ENCODE measurements at regions not wholly inside any gene's neighbourhood (a gene's known extent, or its start where the extent isn't known, plus 50 kb on each side); places are given as distances from the start of the nearest gene placed in this dataset.
A peak's percentile ranks its signal among the peaks of the same experiment; 100 is the strongest.

DNA sequence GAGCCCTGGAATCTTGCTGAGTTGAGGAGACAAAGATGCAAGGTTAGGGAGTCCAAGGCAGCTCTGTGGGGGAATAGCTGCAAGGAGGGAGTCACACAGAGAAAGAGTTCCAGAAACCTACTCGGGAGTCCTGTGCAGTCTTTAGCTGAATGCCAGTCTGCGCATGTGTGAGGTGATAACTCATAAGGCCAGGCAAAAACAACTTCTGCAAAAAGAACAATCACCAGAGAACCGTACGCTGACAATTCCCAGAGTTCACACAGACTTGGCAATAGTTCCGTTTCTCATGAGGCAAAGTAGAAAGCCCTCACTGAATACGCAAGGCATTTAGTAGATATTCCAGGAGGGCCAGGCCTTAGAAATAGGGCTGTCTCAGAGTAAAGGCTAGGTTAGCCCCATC is 135.2 kb upstream of the TAB2 start:
- no peak for DNase-seq (ENCODE audit: low read depth)

DNA sequence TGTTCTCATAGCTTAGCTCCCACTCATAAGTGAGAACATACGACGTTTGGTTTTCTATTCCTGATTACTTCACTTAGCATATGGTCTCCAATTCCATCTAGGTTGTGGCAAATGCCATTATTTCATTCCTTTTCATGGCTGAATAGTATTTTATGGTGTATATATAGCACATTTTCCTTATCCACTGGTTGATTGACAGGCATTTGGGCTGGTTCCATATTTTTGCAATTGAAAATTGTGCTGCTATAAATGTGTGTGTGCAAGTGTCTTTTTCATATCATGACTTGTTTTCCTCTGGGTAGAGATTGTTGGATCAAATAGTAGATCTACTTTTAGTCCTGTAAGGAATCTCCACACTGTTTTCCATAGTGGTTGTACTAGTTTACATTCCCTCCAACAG is 133.0 kb upstream of the TAB2 start:
- DNase-seq (ENCODE audit: low read depth) = no peak

DNA sequence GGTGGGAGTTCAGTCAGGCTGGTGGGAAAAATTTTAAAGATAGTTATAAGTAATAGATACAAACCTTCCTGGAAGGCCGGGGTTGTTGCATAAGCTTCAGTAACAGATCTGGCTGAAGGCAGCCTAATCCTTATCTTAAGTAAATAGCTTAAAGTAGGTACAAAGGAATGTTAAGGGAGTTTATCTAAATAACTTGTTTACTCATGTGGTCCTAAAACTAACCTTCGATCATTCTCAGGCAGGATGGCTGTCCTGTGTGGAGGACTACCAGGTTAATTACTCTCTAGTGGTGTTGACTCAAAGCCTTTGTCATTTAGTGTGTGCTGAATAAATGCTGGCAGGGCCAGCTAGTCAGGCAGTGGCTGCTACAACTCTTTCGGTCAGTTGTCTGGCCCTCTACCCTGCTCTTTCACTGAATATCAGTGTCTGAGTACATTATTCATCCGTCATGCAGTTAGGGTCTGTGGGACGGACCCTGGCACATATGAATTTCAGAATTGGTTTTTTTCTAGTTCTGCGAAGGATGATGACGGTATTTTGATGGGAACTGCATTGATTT is 131.6 kb upstream of the TAB2 start:
- DNase-seq (ENCODE audit: low read depth) = no peak

DNA sequence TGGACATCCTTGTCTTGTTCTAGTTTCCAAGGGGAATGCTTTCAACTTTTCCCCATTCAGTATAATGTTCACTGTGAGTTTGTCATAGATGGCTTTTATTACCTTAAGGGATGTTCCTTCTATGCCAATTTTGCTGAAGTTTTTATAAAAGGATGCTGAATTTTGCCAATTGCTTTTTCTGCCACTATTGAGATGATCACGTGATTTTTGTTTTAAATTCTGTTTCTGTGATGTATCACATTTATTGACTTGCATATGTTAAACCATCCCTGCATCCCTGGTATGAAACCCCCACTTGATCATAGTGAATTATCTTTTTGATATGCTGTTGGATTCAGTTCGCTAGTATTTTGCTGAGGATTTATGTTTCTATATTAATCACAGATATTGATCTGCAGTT is 130.6 kb upstream of the TAB2 start:
- no peak for DNase-seq (ENCODE audit: low read depth)

DNA sequence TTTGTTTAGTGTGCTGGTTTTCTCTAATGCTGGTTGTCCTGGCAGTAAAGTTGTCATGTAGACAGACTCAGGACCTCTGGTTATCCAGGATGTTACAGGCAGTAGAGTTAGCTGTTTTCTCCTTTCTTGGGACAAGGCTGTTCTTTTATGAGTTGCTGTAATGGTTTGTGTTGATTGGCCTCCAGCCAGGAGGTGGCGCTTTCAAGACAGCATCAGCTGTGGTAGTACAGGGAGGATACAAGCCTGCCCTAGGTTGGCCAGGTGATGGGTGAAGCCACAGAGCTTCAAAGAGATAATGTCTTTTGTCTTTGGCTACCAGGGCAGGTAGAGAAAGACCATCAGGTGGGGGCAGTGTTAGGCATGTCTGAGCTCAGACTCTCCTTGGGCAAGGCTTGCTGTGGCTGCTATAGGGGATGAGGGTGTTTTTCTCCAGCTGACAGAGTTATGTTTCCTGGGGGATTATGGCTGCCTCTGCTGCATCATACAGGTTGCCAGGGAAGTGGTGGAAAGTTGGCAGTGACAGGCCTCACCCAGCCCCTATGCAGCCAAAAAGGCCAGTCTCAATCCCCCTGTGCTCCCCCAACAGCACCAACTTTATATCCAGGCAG is 127.2 kb upstream of the TAB2 start:
- DNase-seq (ENCODE audit: low read depth) = peak; percentile 30

DNA sequence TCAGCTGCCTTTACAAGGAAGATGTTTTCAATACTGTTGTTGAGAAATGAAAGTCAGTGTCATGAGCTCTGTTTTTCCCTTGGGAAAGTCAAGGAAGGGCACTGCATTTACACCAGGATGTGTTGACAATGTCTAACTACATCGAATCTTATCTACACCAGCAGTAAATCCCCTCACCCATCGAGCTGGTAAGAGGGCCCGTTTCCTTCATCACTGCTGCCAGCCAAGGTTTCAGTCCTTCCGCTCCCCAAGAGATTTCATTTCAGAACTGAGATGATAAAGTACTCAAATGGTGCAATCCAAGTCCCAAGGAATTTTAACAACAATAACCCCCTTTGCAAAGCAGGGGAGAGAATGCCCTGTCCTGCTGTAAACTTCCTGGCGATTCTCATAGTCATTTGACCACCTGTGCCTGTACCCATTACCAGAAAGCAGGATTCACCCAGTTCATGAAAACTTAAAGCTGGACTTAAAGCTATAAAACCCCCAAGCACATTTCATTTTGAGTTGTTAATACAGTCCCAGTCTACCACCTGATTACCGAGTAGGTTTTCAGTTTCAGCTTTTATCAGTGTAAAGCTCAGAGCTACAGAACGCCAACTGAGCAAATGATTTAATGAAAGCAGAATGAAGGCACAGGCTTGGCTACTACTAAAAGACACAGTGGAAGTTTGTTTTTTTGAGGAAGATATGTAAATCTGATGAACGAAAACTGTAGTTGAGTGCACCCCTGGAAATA is 122.5 kb upstream of the TAB2 start:
- no peak for DNase-seq (ENCODE audit: low read depth)

DNA sequence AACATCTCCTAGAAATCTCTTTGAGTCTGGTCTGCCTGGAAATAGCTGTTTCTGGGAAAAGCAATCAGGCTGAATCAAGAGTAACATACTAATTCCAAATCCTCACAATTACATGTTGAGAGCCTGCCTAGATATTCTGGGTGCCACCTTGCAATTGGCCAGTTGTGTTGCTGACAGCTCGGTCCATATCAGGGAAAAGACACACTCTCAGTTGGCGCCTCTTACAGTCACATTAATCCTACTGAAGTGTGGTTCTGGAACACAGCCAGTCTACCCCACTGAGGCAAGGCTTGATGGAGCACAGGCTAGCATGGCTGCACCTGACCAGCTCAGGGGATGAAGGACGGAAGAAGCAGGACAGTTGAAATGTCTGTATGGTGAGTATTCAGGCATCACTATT is 121.4 kb upstream of the TAB2 start:
- DNase-seq (ENCODE audit: low read depth) = no peak

DNA sequence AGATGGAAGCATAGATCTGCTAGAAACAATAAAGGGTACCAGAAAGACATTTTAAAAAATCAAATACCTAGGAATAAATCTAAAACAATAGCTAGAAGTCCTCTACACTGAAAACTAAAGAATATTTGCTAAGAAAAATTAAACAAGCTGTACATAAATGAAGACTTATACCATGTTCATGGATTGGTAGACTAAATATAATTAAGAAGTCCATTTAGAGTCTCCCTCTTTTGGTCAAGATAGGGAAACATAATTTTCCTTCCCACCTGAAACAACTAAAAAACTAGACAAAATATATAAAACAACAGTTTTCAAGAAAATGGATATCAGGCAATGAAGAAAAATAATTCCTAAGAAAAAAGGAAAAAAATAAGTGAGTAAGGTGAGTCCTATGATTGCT is 120.0 kb upstream of the TAB2 start:
- no peak for DNase-seq (ENCODE audit: low read depth)

DNA sequence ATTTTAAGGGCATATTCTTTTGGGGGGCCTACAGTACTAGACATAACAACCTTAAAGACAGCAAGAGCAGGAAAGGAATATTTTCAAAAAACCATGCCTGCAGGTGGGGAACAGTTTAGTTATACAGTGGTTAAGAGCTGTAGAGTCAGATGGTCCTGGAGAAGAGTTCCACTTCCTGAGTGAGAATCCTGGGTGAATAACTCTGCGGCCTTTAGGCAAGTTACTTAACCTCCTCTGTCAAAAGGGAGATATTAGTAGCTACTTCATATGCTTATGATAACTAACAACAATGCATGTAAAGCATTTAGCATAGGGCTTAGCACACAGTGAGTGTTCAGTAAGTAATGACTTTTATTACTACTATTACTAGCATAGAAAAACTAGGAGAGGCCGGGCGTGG is 119.2 kb upstream of the TAB2 start:
- DNase-seq (ENCODE audit: low read depth) = no peak

DNA sequence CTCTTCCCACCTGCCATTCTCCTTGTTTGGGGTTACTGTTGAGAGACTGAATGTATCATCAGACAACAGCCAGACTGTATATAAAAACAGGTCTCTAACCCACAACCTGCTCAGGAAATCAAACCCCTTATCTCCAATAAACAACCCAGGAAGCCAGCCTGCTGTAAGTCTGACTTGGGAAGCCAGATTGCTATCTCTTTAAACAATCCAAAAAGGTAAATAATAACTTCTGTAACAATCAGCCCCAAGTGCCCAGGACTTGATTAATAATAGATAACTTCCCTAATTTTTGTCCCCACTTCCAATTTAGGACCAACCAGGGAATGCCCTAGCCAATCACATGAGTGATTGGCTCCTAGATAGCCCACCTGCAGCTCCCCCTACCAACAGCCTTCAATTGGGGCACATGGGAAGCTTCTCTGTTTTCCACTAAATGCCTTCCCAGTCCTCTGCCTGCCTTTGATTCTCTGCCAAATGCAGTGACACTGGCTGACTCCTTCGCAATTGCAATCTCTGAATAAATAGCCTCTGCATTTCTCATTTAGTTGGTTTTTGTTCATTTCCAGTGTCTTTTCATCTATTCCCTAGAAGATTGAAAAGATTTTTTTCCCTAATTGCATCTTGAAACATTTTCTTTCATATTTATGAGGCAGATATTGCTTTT is 117.1 kb upstream of the TAB2 start:
- DNase-seq (ENCODE audit: low read depth) = no peak

DNA sequence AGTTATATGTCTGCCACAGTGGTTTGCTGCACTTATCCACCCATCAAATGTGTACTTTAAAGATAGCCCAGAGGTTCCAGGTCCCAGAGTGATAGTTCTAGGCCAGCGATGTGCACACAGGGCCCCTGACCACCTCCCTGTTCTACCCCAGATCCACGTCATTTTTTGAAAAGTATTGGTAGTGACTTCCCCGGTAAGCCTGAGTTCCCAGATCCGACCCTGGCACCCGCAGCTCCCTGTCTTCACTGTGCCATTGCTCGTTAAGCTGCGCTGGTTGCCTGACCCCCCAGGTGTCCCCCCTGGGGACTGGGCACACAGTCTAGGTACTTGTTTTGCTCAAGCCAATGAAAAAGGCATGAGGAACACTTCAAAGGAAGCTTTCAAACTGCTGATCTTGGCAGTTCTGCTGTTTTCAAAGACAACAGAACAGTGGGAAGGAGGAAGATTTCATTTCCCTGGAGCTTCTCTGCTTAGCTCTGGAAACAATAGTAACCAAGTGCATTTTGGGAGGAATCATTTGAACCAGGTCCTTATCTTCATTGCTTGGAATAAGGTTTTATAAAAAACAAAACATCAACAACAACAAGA is 116.3 kb upstream of the TAB2 start:
- DNase-seq (ENCODE audit: low read depth) = no peak

DNA sequence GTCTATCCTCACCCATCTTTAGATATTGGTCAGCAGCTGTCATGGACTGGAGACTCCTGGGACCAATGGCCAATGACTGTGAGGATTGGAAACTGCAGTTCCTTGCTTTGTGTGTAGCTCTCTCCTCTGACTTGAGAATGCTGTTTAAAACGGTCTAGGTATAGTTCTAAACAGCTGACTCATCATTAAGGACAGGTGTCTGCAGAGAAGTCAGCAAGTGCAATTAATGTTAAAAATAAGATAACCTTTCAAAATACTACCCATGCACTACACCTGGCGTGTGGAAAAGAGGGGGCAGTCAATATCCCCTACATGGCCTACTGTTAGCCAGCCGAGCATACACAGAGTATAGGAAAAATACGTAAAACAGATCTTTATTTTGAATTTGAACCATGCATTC is 115.4 kb upstream of the TAB2 start:
- DNase-seq (ENCODE audit: low read depth) = no peak

DNA sequence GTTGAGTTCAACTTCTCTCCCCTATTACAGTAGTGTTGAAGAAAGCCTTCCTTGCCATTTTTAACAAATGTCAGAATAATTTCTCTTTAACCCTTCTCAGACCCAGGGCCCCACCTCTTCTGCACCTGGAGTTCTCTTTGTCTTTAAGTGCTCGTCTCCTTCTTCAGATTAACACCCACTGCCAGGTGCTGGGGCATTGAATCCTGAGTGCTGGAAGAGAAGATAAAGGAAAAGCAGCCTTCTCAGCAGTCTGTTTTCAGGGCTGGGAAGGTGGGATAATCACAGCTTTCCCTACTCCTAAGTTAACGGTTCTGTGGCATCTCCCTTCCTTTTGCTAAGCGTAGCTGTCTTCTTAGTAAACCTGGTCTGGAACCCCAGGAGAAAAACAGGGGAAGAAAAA is 114.6 kb upstream of the TAB2 start:
- no peak for DNase-seq (ENCODE audit: low read depth)

DNA sequence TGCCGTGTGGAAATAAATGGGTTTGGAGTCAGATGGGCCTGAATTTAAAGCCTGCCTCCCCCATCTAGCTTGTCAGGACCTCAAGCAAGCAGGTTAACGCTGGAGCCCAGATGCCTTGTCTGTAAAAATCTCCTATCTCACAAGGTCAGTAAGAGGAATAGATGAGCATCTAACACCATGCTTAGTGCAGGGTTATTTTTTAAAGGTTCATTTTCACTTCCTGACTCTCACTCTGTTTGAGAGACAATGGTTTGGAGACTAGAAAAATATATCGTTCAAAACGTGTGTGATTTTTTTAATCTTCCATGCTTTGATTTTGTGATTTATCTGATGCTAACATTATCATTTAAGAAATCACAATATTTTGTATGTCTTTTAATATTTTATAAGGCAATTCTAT is 114.0 kb upstream of the TAB2 start:
- DNase-seq (ENCODE audit: low read depth) = no peak

DNA sequence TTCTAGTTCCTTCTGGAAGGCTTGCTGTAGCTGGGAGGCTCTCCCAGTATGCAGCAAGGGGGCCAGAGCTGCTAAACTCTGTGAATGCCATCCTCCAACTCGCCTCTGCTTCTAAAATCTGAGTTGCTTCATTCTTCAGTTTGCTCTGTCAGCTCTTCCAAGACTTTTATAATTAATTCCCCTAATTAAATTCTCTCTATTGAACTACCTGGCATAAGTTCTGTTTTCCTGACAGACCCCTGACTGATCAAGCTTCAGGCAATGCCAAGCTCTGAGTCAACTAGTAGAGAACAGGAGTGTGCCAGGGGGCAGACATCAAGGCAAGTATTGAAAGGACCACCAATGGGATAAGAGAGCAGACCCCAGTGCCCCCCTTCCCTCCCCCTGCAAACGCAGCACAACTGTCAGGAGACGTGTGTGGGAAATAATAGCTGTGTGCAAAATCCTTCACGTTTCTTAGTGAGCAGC is 109.3 kb upstream of the TAB2 start:
- no peak for DNase-seq (ENCODE audit: low read depth)

DNA sequence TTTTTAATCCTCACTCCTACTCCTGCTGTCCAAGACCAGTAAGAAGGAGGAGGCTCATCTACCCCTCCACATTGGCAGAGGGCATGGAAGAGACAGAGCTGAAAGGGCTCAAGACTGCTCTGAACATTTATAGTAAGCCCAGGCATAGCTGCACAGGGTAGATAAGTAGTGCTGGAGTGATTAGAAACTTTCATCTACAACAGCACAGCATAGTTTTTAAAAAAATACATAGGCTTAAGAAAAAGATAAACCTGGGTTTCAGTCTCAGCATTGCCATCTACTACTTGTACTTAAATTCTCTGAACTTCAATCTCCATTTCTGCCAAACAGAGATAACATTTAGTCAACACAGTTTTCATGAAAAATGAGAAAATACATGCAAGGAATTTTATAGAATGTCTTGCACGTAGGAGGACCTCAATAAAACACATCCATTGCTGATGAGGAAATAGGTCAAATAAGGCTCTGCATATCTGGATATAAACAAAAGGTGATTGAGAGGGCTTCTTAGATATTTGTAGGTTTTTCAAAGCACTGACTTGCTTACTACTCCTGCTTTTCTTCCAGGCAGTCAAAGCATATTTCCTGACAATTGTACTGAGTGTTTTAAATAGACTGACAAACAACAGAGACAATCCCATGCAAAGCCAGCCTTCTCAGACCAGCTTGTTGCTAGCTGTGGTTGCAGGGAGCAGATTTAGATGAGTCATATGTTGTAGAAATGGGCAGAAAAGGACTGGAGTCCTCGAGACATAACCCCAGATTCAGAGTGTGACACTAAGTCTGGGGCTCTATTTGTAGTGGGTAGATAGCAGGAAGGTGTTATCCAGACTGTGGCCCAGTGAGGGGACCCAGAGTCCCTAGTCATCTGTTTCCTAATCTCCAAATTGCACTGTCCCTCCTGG is 107.4 kb upstream of the TAB2 start:
- no peak for DNase-seq (ENCODE audit: low read depth)

DNA sequence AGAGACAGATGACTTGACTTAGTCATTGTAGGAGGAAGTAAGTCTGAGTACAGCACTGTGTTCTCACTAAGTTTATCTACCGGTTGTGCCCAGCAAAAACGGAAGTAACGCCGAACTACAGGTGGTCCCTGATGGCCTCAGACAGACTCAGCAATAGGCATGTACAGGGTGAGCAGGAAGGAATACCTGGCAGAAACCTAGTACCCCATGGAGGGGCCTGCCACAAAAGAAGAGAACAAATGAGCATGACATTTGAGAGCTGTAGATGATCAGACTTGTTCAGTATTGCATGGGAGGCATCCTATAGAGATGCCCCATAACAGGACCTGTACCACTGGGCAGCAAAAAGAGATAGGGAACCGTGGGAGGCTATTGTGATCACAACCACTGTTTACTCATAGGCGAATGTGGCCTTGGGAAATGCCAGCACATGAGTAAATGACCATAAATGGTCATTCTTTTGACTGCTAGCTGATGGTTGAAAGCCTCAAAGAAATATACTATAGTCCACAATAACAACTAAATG is 106.4 kb upstream of the TAB2 start:
- no peak for DNase-seq (ENCODE audit: low read depth)

DNA sequence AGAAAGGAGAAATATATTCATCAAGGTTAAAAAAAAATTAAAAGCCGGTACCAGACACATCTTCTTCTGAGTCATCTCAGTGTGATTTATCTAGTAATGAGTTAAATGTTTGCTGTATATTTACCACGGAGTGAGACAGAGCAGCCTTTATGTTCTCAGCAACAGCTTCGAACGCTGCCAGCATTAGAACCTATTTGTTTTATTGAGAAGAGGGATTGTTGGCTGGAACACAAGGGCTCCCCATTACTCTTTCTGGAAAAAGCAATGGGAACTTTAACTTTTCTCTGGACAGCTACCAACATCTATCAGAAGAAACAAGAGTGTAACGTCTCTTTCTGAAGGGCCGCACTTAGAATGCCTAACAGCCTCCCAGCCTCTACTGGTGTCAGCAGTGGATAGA is 105.3 kb upstream of the TAB2 start:
- DNase-seq (ENCODE audit: low read depth) = no peak

DNA sequence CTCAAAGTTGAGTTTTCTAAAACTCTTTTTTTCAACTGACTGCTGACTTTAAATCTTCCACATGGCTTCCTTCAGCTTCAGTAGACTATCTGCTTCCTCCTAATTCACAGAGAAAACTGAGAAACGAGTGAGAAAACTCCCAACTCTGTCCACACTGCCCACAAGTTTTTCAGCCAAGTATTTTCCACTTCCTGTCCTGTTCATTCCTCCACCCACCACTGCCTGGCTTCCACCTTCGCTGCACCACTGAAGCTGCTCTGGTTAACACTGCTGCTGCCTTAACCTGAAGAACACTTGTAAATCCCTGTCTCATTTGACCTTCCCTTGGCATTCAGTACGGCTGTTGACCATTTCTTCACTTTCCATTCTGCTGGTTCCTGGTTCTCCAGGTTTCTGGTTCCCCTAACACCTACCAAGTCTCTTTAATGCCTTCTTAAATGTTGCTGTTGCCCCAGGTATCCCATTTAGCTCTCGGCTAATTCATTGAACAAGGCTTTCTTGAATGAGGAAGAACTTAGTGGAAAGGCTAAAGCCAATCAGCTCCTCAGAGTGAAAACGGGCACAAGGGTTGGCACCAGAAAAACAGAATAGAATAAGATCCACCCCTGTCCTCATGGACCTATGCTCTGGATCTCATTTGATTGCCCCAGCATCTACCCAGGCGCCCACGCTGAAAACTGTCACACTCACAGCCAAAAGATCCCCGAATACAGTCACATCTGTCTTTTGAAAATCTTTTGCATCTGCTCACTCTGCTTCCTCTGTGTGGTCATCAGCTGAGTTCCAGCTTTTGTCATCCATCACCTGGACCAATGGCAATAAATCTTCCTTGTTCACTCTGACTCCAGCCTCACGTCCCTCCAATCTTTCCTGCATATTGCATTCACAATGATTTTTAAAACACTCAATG is 104.4 kb upstream of the TAB2 start:
- DNase-seq (ENCODE audit: low read depth) = peak; percentile 19

DNA sequence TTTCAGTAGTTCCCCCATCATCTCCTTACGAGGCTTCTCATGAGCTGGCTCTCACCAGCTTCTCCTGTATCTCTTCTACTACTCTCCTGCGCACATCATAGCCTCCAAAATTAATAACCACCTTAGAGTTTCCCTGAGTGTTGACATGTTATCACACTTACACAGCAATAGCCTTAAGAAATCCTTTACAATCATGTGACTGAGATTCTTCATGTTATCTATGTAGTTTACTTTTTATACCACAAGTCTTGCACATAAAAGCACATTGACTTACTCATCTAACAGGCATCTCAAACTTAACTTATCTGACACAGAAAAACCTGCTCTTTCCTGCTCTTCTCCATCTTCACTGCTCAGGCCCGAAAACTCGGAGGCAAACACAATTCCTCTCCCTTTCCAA is 103.7 kb upstream of the TAB2 start:
- no peak for DNase-seq (ENCODE audit: low read depth)

Data from stimulated activated CD8-positive, alpha-beta memory T cell treated with anti-CD3 and anti-CD28 coated beads, Interleukin-4, amount 100 ng/mL, for 24 hours (primary cell).